Activated CD8-positive, alpha-beta memory T cell treated with anti-CD3 and anti-CD28 coated beads for 24 hours (primary cell): ENCODE measurements at regions not wholly inside any gene's neighbourhood (a gene's known extent, or its start where the extent isn't known, plus 50 kb on each side); places are given as distances from the start of the nearest gene placed in this dataset.
A peak's percentile ranks its signal among the peaks of the same experiment; 100 is the strongest.
"Not testable (repeated sequence)": the region's sequence is repeated elsewhere in the genome, so short reads cannot be mapped to it uniquely, and the experiment has no call there.

ENCODE experiments used
- DNase-seq: peaks from one replicate; pipeline ENCODE4 v3.0.0-alpha.2; 2020

DNA sequence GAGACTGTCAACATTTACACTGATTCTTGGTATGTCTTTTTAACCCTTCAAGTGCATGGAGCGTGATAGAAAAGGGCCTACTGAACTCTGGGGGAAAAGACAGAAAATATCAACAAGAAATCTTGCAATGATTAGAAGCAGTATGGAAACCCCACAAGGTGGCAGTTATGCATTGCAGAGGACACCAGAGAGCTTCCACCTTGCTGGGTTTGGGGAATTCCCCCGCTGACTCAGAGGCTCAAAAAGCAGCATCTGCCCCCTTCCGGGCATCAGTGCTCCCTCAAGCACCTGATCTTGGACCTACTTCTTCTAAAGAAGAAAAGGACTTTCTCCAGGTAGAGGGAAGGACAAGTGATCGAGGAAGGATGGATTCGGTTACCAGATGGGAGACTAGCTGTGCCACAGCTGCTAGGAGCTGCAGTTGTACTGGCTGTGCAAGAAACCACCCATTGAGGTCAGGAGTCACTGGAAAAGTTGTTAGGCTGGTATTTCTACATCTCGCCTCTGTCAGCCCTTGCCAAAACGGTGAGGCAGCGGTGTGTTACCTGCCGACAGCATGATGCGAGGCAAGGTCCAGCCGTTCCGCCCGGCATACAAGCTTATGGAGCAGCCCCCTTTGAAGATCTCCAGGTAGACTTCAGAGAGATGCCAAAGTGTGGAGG is 102.8 kb upstream of the OSBPL11 start:
- DNase-seq, result not testable (repeated sequence)

DNA sequence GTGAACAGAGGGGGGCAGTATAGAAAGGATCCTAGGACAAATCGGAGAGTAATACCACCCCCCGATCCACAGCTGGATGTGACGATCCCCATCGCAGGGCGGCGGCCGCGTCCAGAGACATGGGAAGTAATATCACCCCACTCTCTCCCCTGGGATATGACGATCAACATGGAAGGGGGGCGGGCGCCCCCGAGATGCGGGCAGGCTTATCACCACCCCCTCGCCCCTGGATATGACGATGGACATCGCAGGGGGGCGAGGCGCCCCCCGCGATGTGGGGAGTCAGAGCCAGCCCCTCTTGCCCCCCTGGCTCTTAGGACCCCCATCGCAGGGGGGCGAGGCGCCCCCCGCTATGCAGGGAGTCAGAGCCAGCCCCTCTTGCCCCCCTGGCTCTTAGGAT is 120.4 kb upstream of the OSBPL11 start:
- DNase-seq, result no peak

GRCh38 chr3:125732151-125732550 is 136.9 kb upstream of the OSBPL11 start:
- DNase-seq, result not testable (repeated sequence)

GRCh38 chr3:125741991-125742718 is 146.9 kb upstream of the OSBPL11 start:
- DNase-seq, result not testable (repeated sequence)

DNA sequence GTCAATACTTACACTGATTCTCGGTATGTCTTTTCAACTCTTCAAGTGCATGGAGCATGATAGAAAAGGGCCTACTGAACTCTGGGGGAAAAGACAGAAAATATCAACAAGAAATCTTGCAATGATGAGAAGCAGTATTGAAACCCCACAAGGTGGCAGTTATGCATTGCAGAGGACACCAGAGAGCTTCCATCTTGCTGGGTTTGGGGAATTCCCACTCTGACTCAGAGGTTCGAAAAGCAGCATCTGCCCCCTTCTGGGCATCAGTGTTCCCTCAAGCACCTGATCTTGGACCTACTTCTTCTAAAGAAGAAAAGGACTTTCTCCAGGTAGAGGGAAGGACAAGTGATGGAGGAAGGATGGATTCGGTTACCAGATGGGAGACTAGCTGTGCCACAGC is 147.5 kb upstream of the OSBPL11 start:
- DNase-seq, result not testable (repeated sequence)

DNA sequence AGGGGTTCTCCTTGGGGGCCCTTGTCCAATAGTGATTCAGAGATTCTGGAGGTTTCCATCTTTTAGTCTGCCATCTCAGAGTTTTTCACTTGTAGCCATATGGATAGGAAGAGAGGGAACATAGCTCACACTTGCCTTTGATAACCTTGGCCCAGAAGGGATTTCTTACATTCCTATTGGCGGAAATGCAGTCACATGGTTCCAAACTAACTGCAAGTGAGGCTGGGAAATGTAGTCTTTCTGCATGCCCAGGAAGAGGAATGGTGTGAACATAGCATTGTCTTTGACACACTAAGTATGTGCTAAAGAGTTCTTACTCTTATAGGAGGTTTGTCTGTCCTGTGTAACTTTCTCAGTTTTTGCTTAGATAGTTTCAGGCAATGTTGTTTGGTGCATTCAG is 161.8 kb upstream of the OSBPL11 start:
- DNase-seq, result not testable (repeated sequence)

GRCh38 chr3:125758641-125759130 is 163.4 kb upstream of the OSBPL11 start:
- not testable (repeated sequence) for DNase-seq

GRCh38 chr3:125762601-125763000 is 167.3 kb upstream of the OSBPL11 start:
- not testable (repeated sequence) for DNase-seq

DNA sequence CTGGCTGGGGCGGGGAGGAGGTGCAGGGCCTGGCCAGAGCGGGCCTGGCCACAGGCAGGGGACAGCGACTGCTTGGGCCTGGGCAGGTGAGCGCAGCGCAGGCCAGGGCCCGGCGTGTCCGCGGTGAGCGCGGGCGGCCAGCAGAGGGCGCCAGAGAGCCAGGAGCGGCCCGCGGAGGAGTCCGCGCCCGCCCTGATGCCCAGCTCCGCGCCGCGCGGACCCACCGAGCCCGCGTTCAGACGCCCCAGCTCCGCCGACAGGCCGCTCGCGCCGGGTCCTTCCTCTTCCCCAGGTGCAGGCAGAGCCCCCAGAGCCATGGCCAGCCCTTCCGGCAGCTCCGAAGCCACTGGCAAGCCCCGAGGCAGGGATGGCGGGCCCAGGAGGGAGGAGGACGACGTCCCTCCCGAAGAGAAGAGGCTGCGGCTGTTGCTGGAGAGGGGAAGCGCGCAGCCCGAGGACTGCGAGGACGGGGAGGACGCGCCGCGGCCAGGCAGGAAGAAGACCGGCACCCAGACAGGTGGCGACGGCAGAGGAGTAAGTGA is 171.1 kb upstream of the OSBPL11 start:
- peak; percentile 88 for DNase-seq

- DNase-seq, result peak; percentile 62
These were observed 171.6 kb upstream of the OSBPL11 start for GRCh38 chr3:125766931-125767330.

- DNase-seq, result no peak
These were observed 172.3 kb upstream of the OSBPL11 start for GRCh38 chr3:125767641-125768040.

DNA sequence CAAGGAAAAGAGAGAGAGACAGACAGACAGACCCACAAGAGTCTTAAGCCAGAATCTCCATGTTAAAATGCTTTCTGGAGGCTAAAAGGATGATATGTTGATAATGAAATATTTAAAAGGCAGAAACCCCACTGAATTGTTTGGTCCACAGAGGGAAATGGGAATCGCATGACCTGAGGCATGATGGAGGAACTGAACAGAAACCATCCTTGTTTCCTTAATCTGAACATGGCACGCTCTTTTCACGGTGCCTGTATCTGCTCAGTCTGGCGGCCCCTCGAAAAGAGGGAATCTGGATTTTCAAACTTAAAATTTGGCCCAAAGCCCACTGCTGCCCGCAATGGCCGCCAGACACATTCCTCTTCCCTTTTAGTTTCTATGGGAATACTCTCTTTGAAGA is 173.5 kb upstream of the OSBPL11 start:
- not testable (repeated sequence) for DNase-seq

- DNase-seq, result not testable (repeated sequence)
These were observed 176.2 kb upstream of the OSBPL11 start for GRCh38 chr3:125771506-125771905.

- DNase-seq, result not testable (repeated sequence)
These were observed 179.2 kb upstream of the OSBPL11 start for GRCh38 chr3:125774433-125775034.

DNA sequence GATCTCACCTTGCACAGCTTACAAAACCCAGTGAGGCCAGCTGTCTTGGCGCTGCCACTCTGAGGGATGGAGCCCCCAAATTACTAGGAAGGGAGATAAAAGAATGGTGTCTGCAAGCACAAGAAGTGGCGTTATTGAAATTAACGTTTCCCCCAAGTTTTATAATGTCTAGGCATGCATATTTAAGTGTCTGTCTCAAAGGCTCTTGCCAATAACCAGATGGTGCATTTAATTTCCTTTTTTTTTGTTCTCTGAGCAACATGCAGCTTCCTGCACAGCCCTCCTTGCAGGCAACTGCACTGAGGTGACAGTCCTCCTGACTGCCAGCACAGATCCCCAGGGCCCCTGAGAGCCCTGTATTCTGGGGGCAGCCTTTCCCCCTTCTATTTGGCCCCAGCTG is 179.8 kb upstream of the OSBPL11 start:
- not testable (repeated sequence) for DNase-seq

DNA sequence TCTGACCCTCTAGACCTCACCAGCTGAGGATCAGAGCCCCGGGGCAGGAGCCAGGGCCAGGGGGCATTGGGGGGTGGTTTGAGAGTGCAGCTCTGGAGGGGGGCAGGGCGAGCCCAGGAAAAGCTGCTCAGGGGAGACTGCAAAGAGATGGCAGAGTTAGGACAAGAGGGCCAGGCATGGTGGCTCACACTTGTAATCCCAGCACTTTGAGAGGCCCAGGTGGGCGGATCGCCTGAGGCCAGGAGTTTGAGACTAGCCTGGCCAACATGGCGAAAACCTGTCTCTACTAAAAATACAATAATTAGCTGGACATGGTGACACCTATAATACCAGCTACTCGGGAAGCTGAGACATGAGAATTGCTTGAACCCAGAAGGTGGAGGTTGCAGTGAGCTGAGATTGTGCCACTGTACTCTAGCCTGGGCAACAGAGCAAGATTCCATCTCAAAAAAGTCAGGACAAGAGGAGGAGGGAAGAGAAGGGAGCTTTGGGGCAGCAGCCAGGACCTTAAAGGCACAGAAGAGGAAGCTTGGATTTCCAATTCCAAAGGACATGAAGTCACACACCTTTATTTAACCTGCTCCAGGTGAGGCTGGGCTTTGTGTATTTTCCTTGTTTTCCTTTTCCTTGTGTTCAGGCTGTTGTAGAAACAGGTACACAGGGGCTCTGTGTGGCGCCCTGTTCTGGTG is 180.5 kb upstream of the OSBPL11 start:
- DNase-seq, result not testable (repeated sequence)

GRCh38 chr3:125779276-125779675 is 184.0 kb upstream of the OSBPL11 start:
- not testable (repeated sequence) for DNase-seq

DNA sequence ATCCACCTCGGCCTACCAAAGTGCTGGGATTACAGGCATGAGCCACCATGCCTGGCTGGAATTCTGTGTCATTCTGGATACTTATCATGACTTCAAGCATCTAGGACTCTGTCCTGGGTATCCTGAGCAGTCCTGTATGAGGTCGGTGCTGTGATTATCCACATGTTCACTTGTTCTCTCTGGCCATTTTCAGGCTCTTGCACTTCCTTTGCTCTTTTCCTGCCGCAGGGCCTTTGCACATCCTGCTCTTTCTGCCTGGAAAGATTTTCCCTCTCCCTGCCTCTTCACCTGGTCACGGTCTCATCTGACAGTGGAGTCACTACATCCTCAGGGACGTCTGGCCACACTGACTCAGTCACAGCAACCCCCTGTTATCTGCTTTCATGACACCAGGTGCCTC is 184.6 kb upstream of the OSBPL11 start:
- not testable (repeated sequence) for DNase-seq

- not testable (repeated sequence) for DNase-seq
These were observed 186.4 kb upstream of the OSBPL11 start for GRCh38 chr3:125781678-125782077.

DNA sequence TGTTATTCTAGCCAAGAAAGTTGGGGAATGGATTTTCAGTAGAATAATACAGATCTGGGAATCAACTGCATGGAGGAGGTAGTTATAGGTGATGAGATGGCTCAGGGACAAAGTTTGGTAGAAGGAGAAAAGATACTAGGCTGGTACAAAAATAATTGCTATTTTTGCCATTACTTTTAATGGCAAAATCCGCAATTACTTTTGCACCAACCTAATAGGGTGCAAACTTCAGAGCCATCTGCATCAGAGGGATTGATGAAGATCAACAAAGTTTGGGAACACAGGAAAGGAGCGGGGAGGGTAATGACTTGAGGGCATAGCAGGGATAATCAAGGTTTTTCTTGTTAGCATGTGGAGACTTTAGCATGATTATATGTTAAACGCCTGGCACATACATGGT is 178.7 kb upstream of the ROPN1B start:
- DNase-seq, result not testable (repeated sequence)

DNA sequence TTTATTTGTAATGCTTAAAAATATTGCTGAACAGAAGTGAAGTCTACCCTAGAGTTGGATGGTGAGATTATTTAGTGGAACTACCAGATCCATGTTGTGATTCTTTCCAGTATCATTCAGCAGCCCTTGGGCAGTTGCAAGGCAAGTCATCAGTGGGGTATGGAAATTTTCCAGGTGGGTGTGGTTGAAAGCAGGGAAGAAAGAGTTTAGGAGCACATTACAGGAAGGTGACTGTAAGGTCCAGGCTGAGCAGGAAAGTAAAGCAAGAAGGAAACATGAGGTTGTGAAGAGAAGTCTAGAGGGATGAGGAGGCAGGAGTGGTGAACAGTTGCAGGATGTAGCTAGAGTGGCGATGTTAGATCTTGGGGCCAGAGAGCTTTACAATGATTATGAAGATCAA is 178.0 kb upstream of the ROPN1B start:
- not testable (repeated sequence) for DNase-seq

DNA sequence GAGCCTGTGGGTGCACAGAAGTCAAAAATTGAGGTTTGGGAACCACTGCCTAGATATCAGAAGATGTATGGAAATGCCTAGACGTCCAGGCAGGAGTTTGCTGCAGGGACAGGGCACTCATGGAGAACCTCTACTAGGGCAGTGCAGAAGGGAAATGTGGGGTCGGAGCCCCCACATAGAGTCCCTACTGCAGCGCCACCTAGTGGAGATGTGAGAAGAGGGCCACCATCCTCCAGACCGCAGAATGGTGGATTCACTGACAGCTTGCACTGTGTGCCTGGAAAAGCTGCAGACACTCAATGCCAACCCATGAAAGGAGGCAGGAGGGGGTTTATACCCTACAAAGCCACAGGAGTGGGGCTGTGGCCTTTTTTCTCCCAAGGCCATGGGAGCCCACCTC is 159.0 kb upstream of the ROPN1B start:
- not testable (repeated sequence) for DNase-seq

DNA sequence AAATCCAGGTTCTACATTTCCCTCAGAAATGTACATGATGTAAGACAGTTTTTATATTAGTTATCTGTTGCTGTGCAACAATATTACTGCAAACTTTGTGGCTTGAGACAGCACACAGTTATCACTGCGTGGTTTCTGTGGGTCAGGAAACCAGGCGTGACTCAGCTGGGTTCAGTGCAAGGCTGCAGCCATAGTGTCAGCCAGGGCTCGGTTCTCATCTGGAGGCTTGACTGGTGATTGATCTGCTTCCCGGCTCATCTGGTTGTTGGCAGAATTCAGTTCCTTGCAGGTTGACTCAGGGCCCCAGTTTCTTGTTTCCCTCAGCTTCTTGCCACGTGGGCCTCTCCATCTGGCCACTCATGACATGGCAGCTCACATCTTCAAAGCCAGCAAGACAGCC is 146.8 kb upstream of the ROPN1B start:
- not testable (repeated sequence) for DNase-seq
